Progenitor cell of endocrine pancreas (in vitro differentiated cells): ENCODE measurements at regions not wholly inside any gene's neighbourhood (a gene's known extent, or its start where the extent isn't known, plus 50 kb on each side); places are given as distances from the start of the nearest gene placed in this dataset.

Experiments
- DNase-seq: peaks from one replicate; pipeline ENCODE4 v3.0.0; 2021; ENCODE audit warnings: low spot score; ENCODE audit not compliant: unreplicated experiment
- H3K27ac Mint-ChIP-seq: 2 replicates; pipeline ENCODE4 v1.8.0; 2021; ENCODE audit warnings: mild to moderate bottlenecking, moderate library complexity, mixed read lengths
- H3K27me3 Mint-ChIP-seq: 2 replicates; pipeline ENCODE4 v1.8.0; 2021; ENCODE audit warnings: mixed read lengths
- H3K36me3 Mint-ChIP-seq: 2 replicates; pipeline ENCODE4 v1.8.0; 2022; ENCODE audit warnings: mixed read lengths; ENCODE audit not compliant: insufficient read depth
- H3K4me1 Mint-ChIP-seq: 2 replicates; pipeline ENCODE4 v1.8.0; 2021; ENCODE audit warnings: low read depth, mixed read lengths
- H3K4me3 Mint-ChIP-seq: 2 replicates; pipeline ENCODE4 v1.8.0; 2021; ENCODE audit warnings: low read depth, mild to moderate bottlenecking, moderate library complexity, mixed read lengths
- H3K9me3 Mint-ChIP-seq: 2 replicates; pipeline ENCODE4 v1.8.0; 2021; ENCODE audit warnings: low read depth, mixed read lengths
- TF ChIP-seq, protein P1 (sequence below): fragments of 200-600 bp; sonication (generic); IDR thresholded peaks from one replicate; pipeline ENCODE4 v1.5.0; 2021; ENCODE audit warnings: antibody characterized with exemption, mild to moderate bottlenecking; ENCODE audit not compliant: unreplicated experiment

DNA sequence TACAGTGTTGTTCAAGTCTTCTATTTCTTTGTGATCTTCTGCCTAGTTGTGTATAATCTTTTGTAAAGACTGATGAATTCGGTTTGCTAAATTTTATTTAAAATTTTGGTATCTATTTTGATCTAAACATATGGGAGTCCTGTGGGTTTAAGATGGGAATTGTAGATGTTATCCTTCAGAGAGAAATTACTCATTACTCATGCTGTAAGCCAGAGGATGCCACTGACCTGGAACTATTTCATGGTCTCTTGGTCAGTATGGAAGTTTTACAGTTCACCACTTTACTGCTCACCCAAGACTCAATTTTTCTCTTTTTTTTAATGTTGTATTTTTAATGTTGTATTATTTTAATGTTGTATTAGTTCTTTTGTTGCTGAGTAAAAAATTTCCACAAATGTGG is 138.6 kb upstream of the B3GALT2 start:
- H3K4me1 Mint-ChIP-seq: no peaks in the 10 kb centered on the region
- no peaks in the 10 kb centered on the region for H3K27me3 Mint-ChIP-seq
- no peak overlapping the region for H3K27ac Mint-ChIP-seq
- no peak for DNase-seq
- H3K36me3 Mint-ChIP-seq: peaks cover 3% of the 10 kb centered on the region
- peaks cover 37% of the 10 kb centered on the region for H3K9me3 Mint-ChIP-seq
- TF ChIP-seq, protein P1, sequence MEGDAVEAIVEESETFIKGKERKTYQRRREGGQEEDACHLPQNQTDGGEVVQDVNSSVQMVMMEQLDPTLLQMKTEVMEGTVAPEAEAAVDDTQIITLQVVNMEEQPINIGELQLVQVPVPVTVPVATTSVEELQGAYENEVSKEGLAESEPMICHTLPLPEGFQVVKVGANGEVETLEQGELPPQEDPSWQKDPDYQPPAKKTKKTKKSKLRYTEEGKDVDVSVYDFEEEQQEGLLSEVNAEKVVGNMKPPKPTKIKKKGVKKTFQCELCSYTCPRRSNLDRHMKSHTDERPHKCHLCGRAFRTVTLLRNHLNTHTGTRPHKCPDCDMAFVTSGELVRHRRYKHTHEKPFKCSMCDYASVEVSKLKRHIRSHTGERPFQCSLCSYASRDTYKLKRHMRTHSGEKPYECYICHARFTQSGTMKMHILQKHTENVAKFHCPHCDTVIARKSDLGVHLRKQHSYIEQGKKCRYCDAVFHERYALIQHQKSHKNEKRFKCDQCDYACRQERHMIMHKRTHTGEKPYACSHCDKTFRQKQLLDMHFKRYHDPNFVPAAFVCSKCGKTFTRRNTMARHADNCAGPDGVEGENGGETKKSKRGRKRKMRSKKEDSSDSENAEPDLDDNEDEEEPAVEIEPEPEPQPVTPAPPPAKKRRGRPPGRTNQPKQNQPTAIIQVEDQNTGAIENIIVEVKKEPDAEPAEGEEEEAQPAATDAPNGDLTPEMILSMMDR: no peak
- no peak overlapping the region for H3K4me3 Mint-ChIP-seq

DNA sequence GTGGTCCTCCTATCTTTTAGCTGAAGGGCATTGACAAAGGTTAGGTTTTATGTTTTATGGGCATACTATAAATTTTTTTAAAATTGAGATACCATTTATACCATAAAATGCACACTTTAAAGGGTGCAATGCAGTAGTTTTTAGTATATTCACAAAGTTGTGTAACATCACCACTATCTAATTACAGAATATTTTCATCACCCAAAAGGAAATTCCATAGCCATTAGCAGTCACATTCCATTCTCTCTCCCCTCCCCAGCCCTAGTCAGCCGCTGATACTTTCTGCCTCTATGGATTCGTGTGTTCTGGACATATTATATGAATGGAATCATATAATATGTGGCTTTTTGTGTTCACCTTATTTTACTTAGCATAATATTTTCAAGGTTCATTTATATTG is 135.8 kb upstream of the B3GALT2 start:
- TF ChIP-seq, protein P1: no peak
- H3K4me1 Mint-ChIP-seq: no peaks in the 10 kb centered on the region
- no peak for DNase-seq
- no peaks in the 10 kb centered on the region for H3K27me3 Mint-ChIP-seq
- no peak overlapping the region for H3K27ac Mint-ChIP-seq
- peaks cover 1% of the 10 kb centered on the region for H3K36me3 Mint-ChIP-seq
- no peak overlapping the region for H3K4me3 Mint-ChIP-seq
- H3K9me3 Mint-ChIP-seq: peaks cover 36% of the 10 kb centered on the region

DNA sequence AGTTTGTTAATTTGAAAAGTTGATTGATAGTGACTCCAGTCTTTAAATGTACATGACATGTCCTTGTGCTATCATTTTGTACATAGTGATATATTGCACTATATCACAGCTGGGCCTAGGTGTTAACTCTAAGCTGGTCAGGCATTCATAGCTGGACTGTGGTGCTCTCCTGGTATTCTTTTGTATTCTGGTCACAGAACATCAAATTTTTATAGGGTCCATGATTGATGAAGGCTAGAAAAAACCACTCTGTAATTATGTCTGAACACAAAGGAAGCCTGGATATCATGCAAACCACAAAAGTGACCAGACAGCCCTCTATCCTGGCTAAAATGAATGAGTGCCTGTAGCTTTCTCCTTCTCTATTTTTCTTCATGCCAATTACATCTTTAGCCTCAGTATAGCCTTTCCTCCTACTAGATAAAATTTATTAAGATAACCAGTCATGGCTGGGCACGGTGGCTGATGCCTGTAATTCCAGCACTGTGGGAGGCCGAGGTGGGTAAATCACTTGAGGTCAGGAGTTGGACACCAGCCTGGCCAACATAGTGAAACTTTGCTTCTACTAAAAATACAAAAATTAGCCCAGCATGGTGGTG is 134.9 kb upstream of the B3GALT2 start:
- Mint-ChIP-seq H3K36me3 (peaks cover 1% of the 10 kb centered on the region), H3K4me3 (no peak overlapping the region), H3K9me3 (peaks cover 36% of the 10 kb centered on the region), H3K27me3 (peaks cover 8% of the 10 kb centered on the region), H3K27ac (no peak overlapping the region), H3K4me1 (no peaks in the 10 kb centered on the region)
- TF ChIP-seq, protein P1: no peak
- DNase-seq: no peak

DNA sequence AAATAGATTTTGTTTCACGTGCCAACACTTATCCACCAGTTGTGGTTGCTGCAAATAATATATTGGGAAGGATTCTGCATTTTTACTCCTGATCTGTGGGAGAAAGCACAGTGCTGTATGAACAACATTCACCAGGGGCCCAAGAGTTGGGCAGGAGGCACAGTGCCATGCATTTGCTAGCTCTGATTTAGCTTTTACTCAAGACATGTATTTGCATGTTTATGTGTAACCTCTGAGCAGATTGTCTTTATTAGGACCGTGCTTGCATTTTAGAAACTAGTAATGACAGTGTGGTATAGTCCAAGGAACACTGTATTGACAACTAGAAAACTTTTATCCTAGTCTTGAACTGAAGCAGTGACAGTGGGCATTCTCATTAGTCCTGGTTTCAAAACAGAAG is 133.9 kb upstream of the B3GALT2 start:
- Mint-ChIP-seq H3K4me3 (no peak overlapping the region), H3K27ac (no peak overlapping the region), H3K9me3 (peaks cover 32% of the 10 kb centered on the region), H3K36me3 (peaks cover 1% of the 10 kb centered on the region), H3K4me1 (no peaks in the 10 kb centered on the region), H3K27me3 (peaks cover 15% of the 10 kb centered on the region)
- DNase-seq: no peak
- TF ChIP-seq, protein P1: no peak

DNA sequence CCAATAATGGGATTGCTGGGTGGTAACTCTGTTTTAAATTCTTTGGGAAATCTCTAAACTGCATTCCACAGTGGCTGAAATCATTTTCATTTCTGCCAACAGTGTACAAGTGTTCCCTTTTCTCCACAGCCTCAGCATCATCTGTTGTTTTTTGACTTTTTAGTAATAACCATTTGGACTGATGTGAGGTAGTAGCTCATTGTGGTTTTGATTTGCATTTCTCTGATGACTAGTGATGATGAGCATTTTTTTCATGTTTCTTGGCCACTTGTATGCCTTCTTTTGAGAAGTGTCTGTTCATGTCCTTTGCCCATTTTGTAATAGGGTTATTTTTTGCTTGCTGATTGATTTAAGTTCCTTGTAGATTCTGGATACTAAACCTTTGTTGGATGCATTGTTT is 131.9 kb upstream of the B3GALT2 start:
- peaks cover 18% of the 10 kb centered on the region for H3K9me3 Mint-ChIP-seq
- H3K27me3 Mint-ChIP-seq: peaks cover 26% of the 10 kb centered on the region
- H3K27ac Mint-ChIP-seq: no peak overlapping the region
- H3K4me3 Mint-ChIP-seq: no peak overlapping the region
- peaks cover 2% of the 10 kb centered on the region for H3K4me1 Mint-ChIP-seq
- no peak for DNase-seq
- TF ChIP-seq, protein P1: no peak
- peaks cover 1% of the 10 kb centered on the region for H3K36me3 Mint-ChIP-seq
